ENCODE measurements at regions not wholly inside any gene's neighbourhood (a gene's known extent, or its start where the extent isn't known, plus 50 kb on each side); places are given as distances from the start of the nearest gene placed in this dataset.
A peak's percentile ranks its signal among the peaks of the same experiment; 100 is the strongest.
"Not testable (repeated sequence)": the region's sequence is repeated elsewhere in the genome, so short reads cannot be mapped to it uniquely, and the experiment has no call there.

DNA sequence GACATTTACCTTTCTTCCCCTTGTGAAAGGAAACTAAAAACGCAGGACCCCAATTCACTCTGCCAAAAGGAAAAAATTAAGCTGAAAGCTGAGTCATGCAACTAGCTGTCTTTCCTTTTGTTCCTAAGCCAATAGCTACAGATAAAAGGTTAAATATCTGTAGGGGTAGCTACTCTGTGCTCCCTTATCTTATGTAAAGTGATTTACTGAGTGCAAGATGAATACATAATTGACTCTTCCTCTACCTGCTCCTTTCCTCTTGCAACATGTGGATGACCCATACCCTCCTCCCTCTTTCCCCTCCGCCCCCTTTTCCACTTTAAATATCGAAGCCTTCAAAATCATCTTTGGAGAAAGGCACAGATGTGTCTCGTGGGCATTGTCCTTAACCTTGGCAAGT lies 68.0 kb upstream of the ZNF157 start:
- H3K4me3 ChIP-seq (ENCODE audit: low read length): no peak overlapping the region
- POLR2A ChIA-PET: no interaction called here
- H3K27me3 Mint-ChIP-seq: peaks cover 7 to 8% of the 10 kb centered on the region in 2 donors
- CTCF ChIA-PET: no interaction called here
- H3K36me3 ChIP-seq (ENCODE audit: insufficient read depth, low read length): no peaks in the 10 kb centered on the region
- no peaks in the 10 kb centered on the region for H3K36me3 Mint-ChIP-seq
- H3K4me1 ChIP-seq (ENCODE audit: insufficient read depth, low read length): no peaks in the 10 kb centered on the region
- no peak overlapping the region for H3K4me3 Mint-ChIP-seq
- H3K27ac ChIP-seq (ENCODE audit: low read depth, low read length): no peak overlapping the region
- no peak for DNase-seq
- no peaks in the 10 kb centered on the region for H3K4me1 Mint-ChIP-seq
- no peak overlapping the region for H3K27ac Mint-ChIP-seq
- H3K9me3 ChIP-seq (ENCODE audit: low read length): no peaks in the 10 kb centered on the region
- no peaks in the 10 kb centered on the region for H3K9me3 Mint-ChIP-seq
- no peaks in the 10 kb centered on the region for H3K27me3 ChIP-seq (ENCODE audit: insufficient read depth, low read length, poor library complexity, severe bottlenecking)

DNA sequence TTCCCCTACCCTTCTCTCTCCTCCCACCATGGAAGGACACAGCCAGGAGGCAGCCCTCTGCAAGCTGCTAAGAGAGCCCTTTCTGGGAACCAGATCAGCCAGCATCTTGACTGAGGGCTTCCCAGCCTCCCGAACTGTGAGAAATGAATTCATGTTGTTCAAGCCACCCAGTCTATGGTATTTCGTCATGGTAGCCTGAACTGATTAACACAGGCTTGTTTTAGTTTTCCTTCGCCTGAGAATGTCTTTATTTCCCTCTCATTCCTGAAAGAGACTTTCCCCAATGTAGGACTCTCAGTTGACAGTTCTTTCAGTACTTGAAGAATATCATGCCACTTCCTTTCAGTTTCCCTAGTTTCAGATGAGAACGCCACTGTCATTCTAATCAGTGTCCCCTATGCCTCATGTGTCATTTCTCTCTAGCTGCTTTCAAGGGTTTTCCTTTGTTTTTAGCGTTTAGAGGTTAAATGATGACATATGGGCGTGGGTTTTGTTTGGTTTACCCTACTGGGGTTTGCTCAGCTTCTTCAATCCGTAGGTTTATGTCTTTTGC lies 63.8 kb upstream of the ZNF157 start:
- DNase-seq; H3K4me3 Mint-ChIP-seq; CTCF ChIA-PET; H3K4me1 Mint-ChIP-seq; H3K4me1 ChIP-seq (ENCODE audit: insufficient read depth, low read length); H3K4me3 ChIP-seq (ENCODE audit: low read length); H3K36me3 Mint-ChIP-seq; H3K36me3 ChIP-seq (ENCODE audit: insufficient read depth, low read length); H3K27me3 ChIP-seq (ENCODE audit: insufficient read depth, low read length, poor library complexity, severe bottlenecking); H3K27ac Mint-ChIP-seq; POLR2A ChIA-PET; H3K9me3 Mint-ChIP-seq; H3K27ac ChIP-seq (ENCODE audit: low read depth, low read length); H3K9me3 ChIP-seq (ENCODE audit: low read length): not testable (repeated sequence)
- peaks cover 7 to 10% of the 10 kb centered on the region in 2 donors for H3K27me3 Mint-ChIP-seq

GRCh38 chrX:47311932-47312774 lies 58.2 kb upstream of the ZNF157 start:
- no peaks in the 10 kb centered on the region for H3K36me3 ChIP-seq (ENCODE audit: insufficient read depth, low read length)
- peak; percentile 3 to 51 (median 33) for DNase-seq
- Mint-ChIP-seq H3K27me3 (peaks cover 0 to 14% of the 10 kb centered on the region in 2 donors), H3K4me3 (no peak overlapping the region), H3K9me3 (no peaks in the 10 kb centered on the region), H3K4me1 (no peaks in the 10 kb centered on the region), H3K27ac (peak overlapping the region in 1 of 8 donors; percentile 23), H3K36me3 (no peaks in the 10 kb centered on the region)
- no peak overlapping the region for H3K27ac ChIP-seq (ENCODE audit: low read depth, low read length)
- no peaks in the 10 kb centered on the region for H3K27me3 ChIP-seq (ENCODE audit: insufficient read depth, low read length, poor library complexity, severe bottlenecking)
- no peaks in the 10 kb centered on the region for H3K9me3 ChIP-seq (ENCODE audit: low read length)
- no peaks in the 10 kb centered on the region for H3K4me1 ChIP-seq (ENCODE audit: insufficient read depth, low read length)
- H3K4me3 ChIP-seq (ENCODE audit: low read length): no peak overlapping the region
- CTCF ChIA-PET: interaction anchor here (0.7 to 1.7 kb wide), 3 partner anchors 46 to 72 kb away, joined by 3 to 6 read pairs (median 3); no protein-coding TSS in a partner anchor
- POLR2A ChIA-PET: no interaction called here

DNA sequence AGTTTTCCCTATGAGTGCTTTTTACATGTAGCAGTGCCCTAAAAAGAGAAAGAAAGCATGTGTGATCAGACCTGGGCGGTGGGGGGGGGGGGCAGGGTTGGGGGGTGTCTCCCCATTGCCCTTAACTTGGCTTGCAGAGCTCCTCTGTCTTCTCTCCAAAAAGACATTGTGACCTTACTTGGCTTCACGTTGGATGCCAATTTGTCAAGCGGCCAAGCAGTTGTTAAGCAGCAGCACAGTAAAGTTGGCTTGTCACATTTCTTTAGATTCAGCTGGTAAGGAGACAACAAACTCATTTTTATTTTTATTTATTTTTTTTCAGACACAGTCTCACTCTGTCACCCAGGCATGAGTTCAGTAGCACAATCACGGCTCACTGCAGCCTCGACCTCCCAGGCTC lies 57.3 kb upstream of the ZNF157 start:
- Mint-ChIP-seq H3K9me3 (no peaks in the 10 kb centered on the region), H3K4me3 (no peak overlapping the region), H3K27ac (no peak overlapping the region), H3K4me1 (no peaks in the 10 kb centered on the region), H3K36me3 (no peaks in the 10 kb centered on the region), H3K27me3 (peaks cover 0 to 14% of the 10 kb centered on the region in 2 donors)
- Histone ChIP-seq H3K27ac (ENCODE audit: low read depth, low read length) (no peak overlapping the region), H3K9me3 (ENCODE audit: low read length) (no peaks in the 10 kb centered on the region), H3K36me3 (ENCODE audit: insufficient read depth, low read length) (no peaks in the 10 kb centered on the region), H3K27me3 (ENCODE audit: insufficient read depth, low read length, poor library complexity, severe bottlenecking) (no peaks in the 10 kb centered on the region), H3K4me3 (ENCODE audit: low read length) (no peak overlapping the region), H3K4me1 (ENCODE audit: insufficient read depth, low read length) (no peaks in the 10 kb centered on the region)
- no peak for DNase-seq
- ChIA-PET CTCF (interaction anchor here (0.7 to 1.7 kb wide), 2 partner anchors 49 to 72 kb away, joined by 3 to 6 read pairs; no protein-coding TSS in a partner anchor), POLR2A (interaction anchor here (1.2 kb wide), 1 partner anchor 9 kb away, joined by 3 read pairs; no protein-coding TSS in a partner anchor)

DNA sequence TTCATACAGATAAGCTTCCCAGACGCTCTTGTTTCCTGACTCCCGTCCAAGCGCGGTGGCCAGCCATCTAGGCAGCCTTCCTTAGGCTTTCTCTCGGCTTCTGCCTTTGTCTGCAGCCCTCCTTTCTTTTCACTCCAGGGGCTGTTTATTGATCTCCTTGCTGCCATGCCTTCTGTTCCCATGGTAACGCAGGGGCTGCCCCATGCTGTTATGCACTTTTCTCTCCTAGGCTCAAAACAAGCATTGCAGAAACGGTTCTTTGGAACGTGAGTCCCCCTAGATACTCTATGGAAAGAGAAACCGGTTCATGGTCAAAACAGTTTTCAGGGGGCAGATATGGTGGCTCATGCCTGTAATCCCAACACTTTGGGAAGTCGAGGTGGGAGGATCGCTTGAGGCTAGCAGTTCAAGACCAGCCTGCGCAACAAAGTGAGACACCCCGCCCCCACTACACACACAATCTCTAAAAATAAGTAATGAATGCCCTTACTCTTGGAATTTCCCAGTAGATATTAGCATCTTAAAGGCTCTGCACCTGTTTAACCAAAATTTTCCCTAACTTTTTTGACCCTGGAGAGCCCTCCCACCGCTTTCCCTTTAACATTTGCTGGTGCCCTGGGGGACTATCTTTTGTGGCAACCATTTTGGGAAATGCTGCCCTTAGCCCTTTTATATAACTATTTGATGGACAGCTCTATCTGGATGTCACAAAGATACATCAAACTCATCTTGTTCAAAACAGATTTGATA lies 53.9 kb upstream of the ZNF157 start:
- peaks cover 0 to 11% of the 10 kb centered on the region in 2 donors for H3K27me3 Mint-ChIP-seq
- ChIA-PET POLR2A (no interaction called here), CTCF (no interaction called here)
- no peaks in the 10 kb centered on the region for H3K9me3 Mint-ChIP-seq
- no peaks in the 10 kb centered on the region for H3K4me1 ChIP-seq (ENCODE audit: insufficient read depth, low read length)
- H3K4me3 Mint-ChIP-seq: no peak overlapping the region
- H3K36me3 ChIP-seq (ENCODE audit: insufficient read depth, low read length): no peaks in the 10 kb centered on the region
- H3K27ac ChIP-seq (ENCODE audit: low read depth, low read length): no peak overlapping the region
- no peaks in the 10 kb centered on the region for H3K36me3 Mint-ChIP-seq
- H3K27me3 ChIP-seq (ENCODE audit: insufficient read depth, low read length, poor library complexity, severe bottlenecking): no peaks in the 10 kb centered on the region
- no peak for DNase-seq
- no peak overlapping the region for H3K4me3 ChIP-seq (ENCODE audit: low read length)
- H3K4me1 Mint-ChIP-seq: no peaks in the 10 kb centered on the region
- H3K27ac Mint-ChIP-seq: no peak overlapping the region
- no peaks in the 10 kb centered on the region for H3K9me3 ChIP-seq (ENCODE audit: low read length)

All from CD8-positive, alpha-beta memory T cell (primary cell).